HPDE6-E6E7 (cell line): ENCODE measurements at regions not wholly inside any gene's neighbourhood (a gene's known extent, or its start where the extent isn't known, plus 50 kb on each side); places are given as distances from the start of the nearest gene placed in this dataset.
A peak's percentile ranks its signal among the peaks of the same experiment; 100 is the strongest.

ENCODE experiments used
- DNase-seq: peaks from one replicate; pipeline ENCODE4 v3.0.0; 2011; ENCODE audit warnings: missing footprints; ENCODE audit errors: extremely low spot score

DNA sequence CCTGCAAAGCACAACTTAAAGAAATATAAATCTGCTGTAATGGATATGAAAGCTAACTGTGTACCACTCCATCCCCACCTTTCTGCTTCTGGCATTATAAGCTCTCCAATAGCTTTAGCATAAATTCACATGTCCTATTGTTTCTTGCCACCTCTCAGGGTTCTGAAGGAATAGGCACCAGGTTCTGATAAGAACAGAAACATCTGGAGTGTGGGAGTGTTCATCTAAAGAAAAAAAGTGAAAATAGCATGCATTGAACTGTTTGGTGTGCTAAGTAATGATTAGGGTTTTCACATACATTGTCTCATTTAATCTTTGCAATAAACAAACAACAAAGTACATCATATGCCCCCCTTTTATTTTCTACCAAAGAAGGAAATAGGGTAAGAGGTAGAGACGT lies 72.3 kb downstream of the FAM76B start:
- DNase-seq, result no peak

DNA sequence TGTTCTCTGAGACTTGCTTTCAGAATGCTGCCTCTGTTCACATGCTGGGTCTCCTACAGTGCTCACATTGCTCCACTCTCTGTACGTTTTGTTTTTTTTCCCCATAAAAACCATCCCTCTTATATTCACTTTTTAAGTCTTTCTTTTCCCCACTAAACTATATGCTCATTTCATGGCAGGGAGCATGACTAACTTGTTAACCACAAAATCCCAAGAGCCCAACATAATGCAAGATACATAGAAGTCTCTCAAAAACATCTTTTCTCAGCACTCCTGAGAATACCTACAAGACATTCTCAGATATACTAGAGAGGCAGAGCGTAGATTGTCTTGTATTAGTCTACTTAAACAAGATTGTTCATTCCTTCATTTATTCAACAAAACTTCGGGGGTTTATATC lies 73.3 kb downstream of the FAM76B start:
- no peak for DNase-seq

DNA sequence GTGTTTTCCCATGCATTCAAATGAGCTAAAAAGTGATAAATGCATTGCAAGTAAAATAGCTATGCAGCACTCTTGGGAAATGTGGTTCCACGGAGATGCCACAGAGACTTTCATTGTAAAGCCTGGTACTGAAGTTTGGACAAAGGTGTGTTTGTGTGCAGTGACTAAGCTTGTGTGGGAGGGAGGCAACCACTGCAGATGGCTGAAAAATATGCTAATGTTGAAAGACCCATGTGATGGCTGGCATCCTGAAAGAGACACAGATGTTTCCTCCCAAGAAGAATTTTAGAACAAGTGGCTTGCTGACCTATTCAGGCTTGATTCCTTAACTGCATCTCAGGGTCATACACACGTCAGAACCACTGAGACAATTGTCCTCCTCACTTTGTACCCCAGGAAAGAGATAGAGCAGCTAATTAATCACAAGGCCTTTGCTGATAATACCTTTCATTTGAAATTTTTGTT lies 73.8 kb downstream of the FAM76B start:
- DNase-seq, result no peak

DNA sequence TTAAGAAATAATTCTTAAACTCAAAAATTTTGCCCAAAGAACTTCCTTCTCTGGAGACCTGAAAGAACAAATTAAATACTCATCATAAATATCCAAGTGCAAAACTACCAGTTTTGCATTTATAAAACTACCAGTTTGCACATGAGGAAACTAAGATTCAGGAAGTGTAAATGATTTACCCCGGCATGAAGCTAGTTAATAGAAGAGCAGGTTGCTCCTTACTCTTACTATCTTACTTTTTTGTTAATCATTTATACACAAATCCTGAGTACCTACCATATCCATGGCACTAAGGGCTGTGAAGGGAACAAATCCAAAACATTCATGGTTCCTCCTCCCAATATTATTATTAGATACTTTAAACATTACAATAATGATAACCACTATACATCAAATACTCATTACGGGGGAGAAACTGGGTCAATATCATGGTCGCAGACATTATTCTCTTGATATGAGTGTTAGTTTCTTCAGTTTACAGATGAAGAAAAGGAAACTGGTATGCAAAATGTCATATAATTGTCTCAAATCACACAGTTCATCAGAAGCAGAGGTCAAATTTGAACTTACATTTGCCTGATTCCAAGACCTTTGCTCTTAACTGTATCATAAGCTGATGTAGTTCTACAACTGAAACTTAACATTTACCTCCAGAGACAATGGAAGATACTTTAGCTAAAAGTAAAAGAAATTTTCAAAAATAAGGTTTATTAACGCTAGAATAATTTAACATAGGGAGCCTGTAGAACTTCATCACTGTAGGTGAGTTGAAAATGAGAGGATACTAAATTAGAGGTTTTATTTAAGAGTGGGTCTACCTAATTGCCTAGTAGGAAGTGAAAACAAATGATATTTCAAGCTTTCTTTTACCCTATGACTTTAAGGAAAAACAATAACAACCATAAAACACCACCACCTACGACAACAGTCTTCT lies 74.5 kb downstream of the FAM76B start:
- DNase-seq, result no peak

DNA sequence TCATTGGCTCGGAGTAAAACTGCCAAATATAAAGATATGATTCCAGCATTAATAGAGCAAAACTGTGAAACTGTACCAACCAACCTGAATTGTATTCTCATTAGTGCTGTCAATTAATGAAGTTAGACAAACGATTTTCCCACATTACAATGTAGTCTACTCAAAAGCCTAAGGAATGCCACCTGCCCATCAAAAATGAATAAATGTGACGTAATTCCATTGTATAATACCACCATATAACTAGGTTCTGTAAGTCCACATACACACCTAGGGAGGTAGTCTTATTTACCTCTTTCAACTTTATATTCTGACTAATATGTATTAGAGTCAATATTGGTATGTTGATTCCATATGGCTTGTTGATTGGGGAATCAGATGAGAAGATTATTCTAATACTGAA lies 76.2 kb downstream of the FAM76B start:
- no peak for DNase-seq

DNA sequence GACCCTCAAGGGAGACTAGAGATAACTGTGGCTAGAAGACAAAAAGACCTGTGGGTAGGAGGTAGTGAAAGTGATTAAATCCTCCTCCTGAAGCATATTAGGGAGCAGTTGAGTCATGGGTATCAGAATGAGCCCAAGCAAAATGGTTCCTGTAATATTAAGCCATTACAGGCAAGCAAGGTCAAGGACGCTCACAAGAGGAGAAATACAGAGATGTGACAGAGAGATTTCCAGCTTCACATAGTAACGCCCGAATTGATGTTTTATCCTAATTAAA lies 77.7 kb downstream of the FAM76B start:
- DNase-seq, result no peak

DNA sequence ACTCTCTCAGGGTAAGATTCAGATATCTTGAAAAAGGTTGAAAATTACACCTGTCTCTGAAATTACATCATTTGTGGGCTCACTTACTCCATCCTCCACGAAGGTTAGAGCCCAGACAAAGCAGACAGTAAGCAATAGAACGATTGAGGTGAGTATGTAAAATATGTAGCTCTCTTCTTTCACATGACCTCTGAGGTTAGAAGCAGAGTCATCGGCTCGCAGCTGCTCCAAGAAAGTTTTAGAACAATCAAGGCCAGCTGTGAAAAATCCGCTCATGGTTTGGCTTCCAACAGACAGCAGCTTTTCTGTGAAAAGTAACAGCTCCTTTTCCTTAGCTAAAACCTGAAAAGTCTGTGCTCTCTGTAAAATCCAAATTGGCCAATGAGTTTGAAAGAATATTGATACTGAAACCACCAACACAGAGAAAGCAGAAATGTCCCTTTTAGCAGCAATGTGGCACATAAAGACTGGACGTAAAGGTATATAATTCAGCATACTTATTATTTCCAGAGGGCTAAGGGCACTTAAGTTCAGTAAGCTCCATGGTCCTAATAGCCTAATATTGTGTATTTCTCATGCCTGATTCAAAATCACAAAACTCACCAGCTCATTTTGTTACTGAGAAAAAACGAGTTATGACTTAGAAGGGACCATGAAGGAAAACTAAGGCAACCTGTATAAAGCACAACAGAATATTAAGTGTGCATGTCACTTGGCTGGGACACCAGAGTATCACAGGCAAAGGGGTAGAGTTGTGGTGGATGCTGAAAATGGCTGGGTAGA lies 78.2 kb downstream of the FAM76B start:
- DNase-seq, result no peak

DNA sequence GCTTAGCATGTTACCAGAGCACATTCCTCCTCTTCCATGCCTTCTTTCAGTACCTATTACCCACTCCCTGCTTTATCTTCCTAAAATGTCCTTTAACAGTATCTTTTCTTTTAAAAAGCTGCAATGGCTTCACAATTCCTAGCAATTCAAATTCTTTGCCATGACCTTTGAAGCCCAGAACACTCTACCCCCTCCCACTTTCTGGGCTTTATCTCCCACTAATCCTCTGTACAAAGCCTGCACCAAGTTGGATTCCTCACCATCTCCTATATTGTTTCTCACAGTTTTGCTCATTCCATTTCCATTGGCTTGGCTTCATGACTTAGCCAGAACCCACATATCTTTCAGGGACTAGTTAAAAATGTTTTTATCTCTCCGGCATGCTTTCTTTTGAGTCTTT lies 80.9 kb downstream of the FAM76B start:
- no peak for DNase-seq

DNA sequence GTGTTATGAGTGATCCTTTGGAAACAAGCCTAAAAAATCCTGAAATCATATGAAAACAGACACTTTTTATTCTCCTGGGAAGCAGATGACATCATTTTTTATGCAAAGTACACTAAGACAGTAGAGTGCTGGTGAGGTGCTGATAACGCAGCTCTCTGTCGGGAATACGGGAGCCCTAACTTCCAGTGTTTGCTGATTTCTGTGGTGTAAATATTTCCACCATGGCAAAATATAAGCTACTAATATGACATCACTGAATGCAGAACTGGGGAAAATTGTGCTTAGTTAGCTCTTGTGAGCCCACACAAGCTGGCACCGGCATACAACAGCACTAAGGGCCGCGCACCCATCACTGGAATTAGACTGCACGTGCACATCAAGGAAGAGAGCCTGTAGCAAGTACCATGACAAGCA lies 82.6 kb downstream of the FAM76B start:
- no peak for DNase-seq

DNA sequence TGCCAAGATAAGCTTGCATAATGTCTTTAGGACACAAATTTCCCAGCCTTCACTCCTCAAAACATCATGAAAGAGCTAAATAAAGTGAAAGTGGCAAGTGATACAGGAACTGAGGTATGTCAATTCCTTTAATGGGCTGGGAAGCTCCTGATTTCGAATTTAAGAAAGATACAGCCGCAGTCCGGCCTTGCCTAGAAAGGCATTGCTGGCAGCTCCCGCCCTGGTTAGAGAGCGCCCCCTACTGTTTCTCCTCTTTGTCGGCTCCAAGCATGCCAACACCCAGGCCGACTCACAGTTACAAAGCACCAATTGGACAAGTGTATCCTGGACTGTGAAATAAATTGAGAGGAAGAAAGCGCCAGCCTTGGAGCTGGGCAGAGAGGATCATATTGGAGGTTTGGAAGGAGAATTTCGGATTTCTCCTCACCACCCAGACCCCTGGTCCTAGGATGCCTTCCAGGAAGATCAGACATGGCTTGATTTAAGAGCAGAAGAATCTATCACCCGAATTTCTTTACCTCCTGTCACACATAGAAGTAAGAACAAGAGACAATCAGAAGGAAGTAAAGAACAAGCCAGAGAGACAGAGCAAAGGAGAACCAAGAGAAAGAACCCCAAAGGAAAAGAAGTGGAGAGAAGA lies 84.0 kb downstream of the FAM76B start:
- peak; percentile 67 for DNase-seq

DNA sequence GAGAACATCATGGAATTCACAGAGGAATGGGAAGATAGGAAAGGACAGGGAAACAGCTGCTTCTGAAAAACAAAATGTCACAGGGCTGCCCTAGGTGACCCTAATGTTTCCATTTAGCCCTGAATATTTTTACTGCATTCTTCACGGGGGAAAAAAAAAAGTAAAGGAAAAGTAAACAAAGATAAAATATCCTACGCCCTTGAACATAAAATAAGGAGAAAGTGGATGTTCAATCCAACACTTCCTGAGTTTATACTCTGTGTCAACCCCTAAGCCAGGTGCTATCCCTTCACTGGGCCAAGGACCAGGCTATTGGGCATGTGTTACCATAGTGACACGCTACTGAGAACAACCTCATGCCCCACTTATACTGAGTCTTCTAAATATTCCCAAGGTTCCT lies 84.7 kb downstream of the FAM76B start:
- no peak for DNase-seq

DNA sequence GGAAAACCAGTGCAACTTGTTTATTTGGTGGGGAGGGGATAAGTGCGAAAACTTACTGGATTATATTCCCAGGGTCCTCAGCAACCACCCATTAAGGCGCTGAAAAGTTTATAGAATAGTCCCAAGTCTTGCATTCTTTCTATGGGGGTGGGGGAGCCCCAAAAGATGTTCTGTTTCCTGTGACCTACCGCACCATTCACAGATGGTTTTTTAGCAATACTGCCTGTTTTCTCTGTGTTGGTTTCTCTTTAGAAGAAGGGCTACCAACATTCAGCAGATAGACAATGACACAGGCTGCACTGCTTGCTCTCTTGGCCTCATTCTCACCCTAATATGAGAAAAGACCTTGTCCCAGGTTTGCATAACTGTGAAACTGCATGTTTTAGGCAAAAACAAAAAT lies 86.5 kb downstream of the FAM76B start:
- DNase-seq, result no peak

DNA sequence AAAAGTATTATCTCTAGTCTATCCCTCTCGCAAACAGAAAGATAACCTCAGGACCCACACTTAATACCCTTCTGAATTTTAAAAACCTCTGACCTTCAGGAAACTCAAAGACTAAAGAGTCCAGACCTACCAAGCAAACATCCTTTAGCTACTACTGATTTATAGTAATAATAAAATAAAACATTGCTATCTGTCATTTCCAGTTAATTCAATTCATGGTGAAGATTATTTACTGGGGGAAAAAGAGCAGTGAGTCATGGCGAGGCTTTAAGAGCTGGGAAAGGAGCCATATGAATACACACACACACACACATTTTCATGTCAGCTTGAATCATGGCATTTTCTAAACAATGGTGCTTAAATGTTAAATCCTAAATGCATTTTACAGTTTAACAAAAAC lies 87.1 kb downstream of the FAM76B start:
- DNase-seq, result peak; percentile 45

DNA sequence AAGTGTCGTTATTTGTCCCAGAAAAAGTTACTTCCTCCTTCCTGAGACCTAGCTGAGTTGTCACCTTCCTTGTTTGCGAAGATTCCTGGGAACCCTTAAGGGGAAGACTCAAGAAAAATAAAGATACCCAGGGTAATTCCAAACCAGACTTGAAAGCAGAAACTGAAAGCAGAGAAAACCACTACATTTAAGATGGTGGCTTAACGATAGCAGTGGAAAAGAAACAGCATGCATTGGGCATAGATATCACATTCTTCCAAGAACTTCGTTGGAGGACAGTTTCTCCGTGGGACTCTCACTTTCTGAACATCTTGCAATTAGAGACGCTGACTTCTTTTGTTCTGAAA lies 89.1 kb downstream of the FAM76B start:
- no peak for DNase-seq

DNA sequence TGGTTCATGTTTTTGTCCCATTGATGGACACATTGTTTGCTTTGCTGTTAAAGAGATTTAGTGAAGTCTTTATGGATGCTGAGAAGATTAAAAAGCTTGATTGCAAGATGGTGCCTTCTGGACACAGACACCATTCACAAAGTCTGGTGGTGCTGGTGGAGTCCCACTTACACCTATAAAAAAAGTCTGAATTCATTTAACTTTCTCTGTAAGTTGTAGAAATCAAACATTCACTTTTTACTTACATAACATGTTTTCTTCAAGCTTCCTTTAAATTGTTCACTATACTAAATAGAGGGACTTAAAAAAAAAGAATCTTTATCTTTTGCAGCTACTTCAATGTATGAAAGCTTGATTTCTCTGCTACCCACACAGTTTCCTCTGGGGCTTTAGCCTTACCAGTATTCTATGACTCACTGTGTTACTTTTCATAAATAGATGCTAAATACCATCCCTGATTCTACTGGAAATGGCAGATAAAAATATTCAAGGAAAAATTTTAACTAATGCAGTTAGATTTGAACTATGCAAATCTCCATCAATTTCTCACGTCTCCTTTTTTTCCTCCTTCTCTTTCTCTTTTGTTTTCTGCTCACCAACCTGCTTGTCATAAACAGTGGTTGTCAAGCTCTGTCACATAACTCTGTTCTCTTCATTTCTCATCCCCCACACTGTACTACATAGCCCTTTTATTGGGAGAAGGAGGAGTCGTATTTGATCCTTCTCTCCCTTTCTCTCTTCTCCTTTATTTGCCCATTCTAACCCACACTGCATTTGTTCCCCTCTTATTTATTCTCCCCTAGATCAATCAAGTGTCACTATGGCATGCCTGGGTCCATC lies 89.7 kb downstream of the FAM76B start:
- DNase-seq, result no peak

DNA sequence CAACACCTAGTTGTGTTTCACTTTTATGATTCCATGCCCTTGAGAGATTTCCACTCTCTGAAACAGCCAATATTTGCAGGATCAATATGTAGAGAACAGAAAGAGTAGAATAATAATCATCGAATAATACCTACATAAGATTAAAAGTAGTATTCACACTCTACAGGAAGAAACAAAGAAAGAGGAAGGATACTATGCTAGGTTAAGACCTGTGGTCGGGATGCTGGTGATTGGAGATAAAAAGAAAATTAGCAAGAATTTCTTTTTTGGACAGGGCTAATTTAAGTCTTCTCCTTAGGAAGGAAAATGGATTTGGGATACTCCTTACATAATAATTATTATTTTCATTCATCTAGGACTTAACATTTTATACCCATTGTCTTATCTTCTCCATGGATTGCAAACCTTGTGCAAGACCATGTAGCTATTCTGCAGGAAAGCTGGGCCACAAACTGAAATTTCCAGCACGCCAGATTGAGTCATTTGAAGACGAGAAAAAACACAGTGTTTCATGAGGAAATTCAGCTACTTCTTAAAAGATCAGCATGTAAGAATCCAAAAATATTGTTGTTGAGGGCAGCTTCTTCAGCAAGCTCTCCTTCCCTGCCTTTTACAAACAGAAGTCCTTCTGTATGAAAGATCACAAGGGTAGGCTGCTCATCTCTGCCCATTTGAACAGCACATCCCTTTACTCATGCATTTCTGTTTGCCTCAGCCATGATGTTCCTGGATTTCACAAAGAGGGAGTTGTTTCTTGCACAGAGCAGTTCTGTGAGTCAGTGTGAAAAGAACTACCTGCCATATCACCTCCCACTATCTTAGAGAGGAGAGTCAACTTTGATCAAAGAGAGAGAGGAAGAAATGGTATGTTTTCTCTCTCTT lies 90.7 kb downstream of the FAM76B start:
- DNase-seq, result no peak

DNA sequence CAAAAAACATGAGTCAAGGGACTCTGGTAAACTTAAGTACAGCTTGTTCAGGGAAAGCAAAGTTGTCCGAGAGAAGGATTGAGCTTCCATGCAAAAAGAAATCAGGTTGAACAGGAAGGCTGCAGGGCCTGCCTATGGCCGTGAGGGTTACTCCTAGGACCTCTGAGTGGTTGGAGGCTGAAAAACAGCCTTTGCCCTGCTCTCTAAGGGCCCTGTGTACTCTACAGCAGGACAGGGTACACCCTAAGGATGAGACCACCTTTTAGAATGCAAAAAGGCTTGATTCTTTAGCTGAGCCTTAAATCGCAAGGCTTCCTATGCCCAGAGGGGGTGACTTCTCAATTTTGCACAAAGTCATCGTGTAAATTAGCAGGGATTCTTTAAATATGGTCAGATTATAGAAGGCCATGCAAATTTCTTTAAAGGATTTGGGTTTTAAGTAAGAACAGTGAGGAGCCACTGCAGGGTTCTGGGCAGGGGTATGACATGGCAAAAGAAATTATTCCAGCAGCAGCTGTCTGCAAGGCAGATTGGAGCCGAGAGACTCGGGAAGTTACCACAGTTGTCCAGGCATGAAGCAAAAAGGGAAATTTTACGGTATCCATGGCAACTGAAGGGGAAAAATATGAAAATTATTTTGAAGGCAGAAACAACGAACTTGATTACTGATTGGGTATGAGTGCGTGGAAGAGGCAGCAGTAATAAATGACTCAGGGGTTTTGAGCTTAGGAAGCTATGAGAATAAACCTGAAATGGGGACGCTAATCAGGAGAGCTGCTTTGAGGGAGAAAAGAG lies 91.8 kb downstream of the FAM76B start:
- DNase-seq, result no peak

DNA sequence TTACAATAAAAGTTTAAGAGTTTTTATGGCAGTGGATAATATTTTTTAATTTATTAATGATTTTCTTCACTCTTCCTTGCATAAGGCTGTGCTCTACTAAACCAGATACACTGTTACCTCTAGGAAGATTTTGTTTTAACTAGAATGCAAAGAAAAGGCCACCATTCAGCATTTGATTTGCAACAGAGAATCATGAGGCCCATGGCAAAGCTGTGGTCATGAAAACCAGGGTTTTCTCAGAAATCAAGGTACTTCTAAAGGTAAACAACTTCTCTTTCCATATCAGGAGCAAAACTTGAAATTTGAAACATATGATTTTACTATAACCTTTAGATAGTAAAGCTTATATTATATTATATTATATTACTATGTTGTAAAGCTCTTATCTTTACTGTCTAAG lies 94.4 kb downstream of the FAM76B start:
- no peak for DNase-seq

DNA sequence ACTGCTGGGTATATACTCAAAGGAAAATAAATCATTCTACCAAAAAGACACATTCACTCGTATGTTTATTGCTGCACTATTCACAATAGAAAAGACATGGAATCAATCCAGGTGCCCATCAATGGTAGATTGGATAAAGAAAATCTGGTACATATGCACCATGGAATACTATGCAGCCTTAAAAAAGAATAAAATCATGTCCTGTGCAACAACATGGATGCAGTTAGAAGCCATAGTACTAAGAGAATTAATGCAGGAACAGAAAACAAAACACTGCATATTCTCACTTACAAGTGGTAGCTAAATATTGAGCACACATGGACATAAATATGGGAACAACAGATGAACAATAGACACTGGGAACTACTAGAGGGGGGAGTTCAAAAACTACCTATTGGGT lies 96.3 kb downstream of the FAM76B start:
- DNase-seq, result no peak
